SK-N-SH (cell line): ENCODE measurements at regions not wholly inside any gene's neighbourhood (a gene's known extent, or its start where the extent isn't known, plus 50 kb on each side); places are given as distances from the start of the nearest gene placed in this dataset.

Source experiments
- CTCF ChIA-PET: fragments of 300-600, 350-600 bp; formaldehyde crosslinking; extraction: SDS; loops from one replicate; lab custom pipeline; 2021; lab: Yijun Ruan, JAX
- POLR2A ChIA-PET: fragments of 350-600 bp; sonication (Branson Sonifier 250); formaldehyde crosslinking; extraction: SDS; loops from one replicate; lab custom pipeline; 2020; ENCODE audit warnings: antibody characterized with exemption, inconsistent platforms; lab: Yijun Ruan, JAX
- DNase-seq: peaks from one replicate; pipeline ENCODE4 v3.0.0; 2012
- H2AFZ ChIP-seq: fragments of 200-600 bp; sonication (generic); 2 replicates; pipeline ENCODE4 v1.8.1; 2016; ENCODE audit warnings: antibody characterized with exemption, mild to moderate bottlenecking, low read depth
- H3F3A ChIP-seq: fragments of 200-600 bp; sonication (generic); replicated peaks from 2 replicates; pipeline ENCODE3; 2016; ENCODE audit warnings: antibody characterized with exemption, mild to moderate bottlenecking; ENCODE audit not compliant: insufficient read depth
- H3K27ac ChIP-seq, 2 experiments: fragments of 200-500 bp in 1 of 2; fragments of 200-600 bp in 1 of 2; sonication (Bioruptor generic) in 1 of 2; sonication (generic), shearing (Covaris generic) in 1 of 2; 2 replicates each; pipeline versions ENCODE4 v1.5.1 to v1.6.1; 2014 to 2016; ENCODE audit warnings: low read depth in 2 of 2, inconsistent platforms in 1 of 2, low read length in 1 of 2, mild to moderate bottlenecking in 1 of 2, mixed read lengths in 1 of 2
- H3K27me3 ChIP-seq: fragments of 200-600 bp; sonication (generic), shearing (Covaris generic); 2 replicates; pipeline ENCODE4 v1.6.1; 2016; ENCODE audit warnings: mixed run types; ENCODE audit not compliant: insufficient read depth
- H3K36me3 ChIP-seq, 2 experiments: fragments of 200-500 bp in 1 of 2; fragments of 200-600 bp in 1 of 2; sonication (Bioruptor generic) in 1 of 2; sonication (generic) in 1 of 2; replicated peaks in 1 of 2; 2 replicates each; pipeline versions ENCODE3 to v1.5.1; 2014 to 2016; ENCODE audit warnings: low read length in 1 of 2, mild to moderate bottlenecking in 1 of 2; ENCODE audit not compliant: insufficient read depth in 2 of 2, control insufficient read depth in 1 of 2
- H3K4me1 ChIP-seq, 2 experiments: fragments of 200-500 bp in 1 of 2; fragments of 200-600 bp in 1 of 2; sonication (Bioruptor generic) in 1 of 2; sonication (generic), shearing (Covaris generic) in 1 of 2; 2 replicates each; pipeline versions ENCODE4 v1.5.1 to v1.6.1; 2014 to 2016; ENCODE audit warnings: low read depth in 1 of 2, low read length in 1 of 2, mixed run types in 1 of 2; ENCODE audit not compliant: insufficient read depth in 2 of 2, control insufficient read depth in 1 of 2
- H3K4me2 ChIP-seq: fragments of 200-600 bp; sonication (generic), shearing (Covaris generic); 2 replicates; pipeline ENCODE4 v1.6.1; 2017; ENCODE audit warnings: mixed run types
- H3K4me3 ChIP-seq, 2 experiments: fragments of 200-500 bp in 1 of 2; fragments of 200-600 bp in 1 of 2; sonication (Bioruptor generic) in 1 of 2; sonication (generic), shearing (Covaris generic) in 1 of 2; 2 replicates each; pipeline versions ENCODE4 v1.5.1 to v1.8.1; 2014 to 2016; ENCODE audit warnings: low read depth in 2 of 2, inconsistent platforms in 1 of 2, low read length in 1 of 2, mild to moderate bottlenecking in 1 of 2, mixed read lengths in 1 of 2, moderate library complexity in 1 of 2
- H3K79me2 ChIP-seq: fragments of 200-600 bp; sonication (generic); 2 replicates; pipeline ENCODE4 v1.8.1; 2017; ENCODE audit warnings: mild to moderate bottlenecking; ENCODE audit not compliant: insufficient read depth
- H3K9ac ChIP-seq: fragments of 200-600 bp; sonication (generic); 2 replicates; pipeline ENCODE4 v1.6.1; 2017; ENCODE audit warnings: mixed run types
- H3K9me2 ChIP-seq: fragments of 200-600 bp; sonication (generic); 2 replicates; pipeline ENCODE4 v1.6.1; 2017; ENCODE audit warnings: mixed run types
- H3K9me3 ChIP-seq: fragments of 200-600 bp; sonication (generic); 2 replicates; pipeline ENCODE4 v1.6.1; 2017; ENCODE audit warnings: mixed run types, mild to moderate bottlenecking, moderate library complexity
- H4K20me1 ChIP-seq: fragments of 200-600 bp; sonication (generic); 2 replicates; pipeline ENCODE4 v1.6.1; 2017; ENCODE audit warnings: mild to moderate bottlenecking, mixed run types; ENCODE audit not compliant: insufficient read depth
- CHD2 ChIP-seq: fragments of 150-350 bp; IDR thresholded peaks from 2 replicates; pipeline ENCODE4 v1.6.1; 2018; ENCODE audit warnings: low read length; ENCODE audit not compliant: partially characterized antibody
- CTCF ChIP-seq: fragments of 200-600 bp; sonication (generic); IDR thresholded peaks from 2 replicates; pipeline ENCODE4 v1.6.1; 2017; ENCODE audit warnings: antibody characterized with exemption, mild to moderate bottlenecking, moderate library complexity
- ELF1 ChIP-seq: IDR thresholded peaks from 2 replicates; pipeline ENCODE4 v1.4.0; 2012
- EZH2phosphoT487 ChIP-seq: fragments of 200-600 bp; sonication (generic); IDR thresholded peaks from 2 replicates; pipeline ENCODE4 v1.6.1; 2017; ENCODE audit warnings: low read depth, mixed run types, mild to moderate bottlenecking, antibody characterized with exemption, moderate library complexity, borderline replicate concordance
- FOXM1 ChIP-seq: IDR thresholded peaks from 2 replicates; pipeline ENCODE4 v1.4.0; 2012; ENCODE audit warnings: low read depth, mild to moderate bottlenecking
- GATA2 ChIP-seq: sonication (generic); formaldehyde crosslinking; IDR thresholded peaks from 2 replicates; pipeline ENCODE4 v1.5.0; 2020; ENCODE audit warnings: mild to moderate bottlenecking, missing genetic modification reagents
- MXI1 ChIP-seq: IDR thresholded peaks from 2 replicates; pipeline ENCODE4 v1.6.1; 2012; ENCODE audit warnings: mild to moderate bottlenecking, low read depth, low read length, improper control_type of control experiment
- RCOR1 ChIP-seq: fragments of 150-350 bp; IDR thresholded peaks from 2 replicates; pipeline ENCODE4 v1.6.1; 2017; ENCODE audit warnings: antibody characterized with exemption, low read length
- REST ChIP-seq: IDR thresholded peaks from 2 replicates; pipeline ENCODE4 v1.6.1; 2012; ENCODE audit warnings: mild to moderate bottlenecking, low read depth, low read length, moderate library complexity
- RFX5 ChIP-seq: IDR thresholded peaks from 2 replicates; pipeline ENCODE4 v1.6.1; 2012; ENCODE audit warnings: mild to moderate bottlenecking, improper control_type of control experiment, low read length
- RXRA ChIP-seq: IDR thresholded peaks from 2 replicates; pipeline ENCODE4 v1.4.0; 2012; ENCODE audit warnings: low read depth, mild to moderate bottlenecking, borderline replicate concordance
- SIN3A ChIP-seq: IDR thresholded peaks from 2 replicates; pipeline ENCODE4 v1.6.1; 2012; ENCODE audit warnings: low read depth, mild to moderate bottlenecking, low read length, moderate library complexity, borderline replicate concordance
- SMC3 ChIP-seq: IDR thresholded peaks from 2 replicates; pipeline ENCODE4 v1.6.1; 2012; ENCODE audit warnings: low read depth, low read length, improper control_type of control experiment
- TCF12 ChIP-seq: IDR thresholded peaks from 2 replicates; pipeline ENCODE4 v1.4.0; 2012
- TEAD4 ChIP-seq: IDR thresholded peaks from 2 replicates; pipeline ENCODE4 v1.4.0; 2012; ENCODE audit warnings: mild to moderate bottlenecking, borderline replicate concordance; ENCODE audit not compliant: insufficient read depth
- ZBTB33 ChIP-seq: IDR thresholded peaks from 2 replicates; pipeline ENCODE4 v1.4.0; 2012; ENCODE audit warnings: low read depth, borderline replicate concordance
- TF ChIP-seq, protein P1 (sequence below): fragments of 150-350 bp; IDR thresholded peaks from 2 replicates; pipeline ENCODE4 v1.6.1; 2017; ENCODE audit warnings: antibody characterized with exemption, low read length, low read depth, borderline replicate concordance
- TF ChIP-seq, protein P2 (sequence below): IDR thresholded peaks from 2 replicates; pipeline ENCODE4 v1.4.0; 2012; ENCODE audit warnings: low read depth, borderline replicate concordance

DNA sequence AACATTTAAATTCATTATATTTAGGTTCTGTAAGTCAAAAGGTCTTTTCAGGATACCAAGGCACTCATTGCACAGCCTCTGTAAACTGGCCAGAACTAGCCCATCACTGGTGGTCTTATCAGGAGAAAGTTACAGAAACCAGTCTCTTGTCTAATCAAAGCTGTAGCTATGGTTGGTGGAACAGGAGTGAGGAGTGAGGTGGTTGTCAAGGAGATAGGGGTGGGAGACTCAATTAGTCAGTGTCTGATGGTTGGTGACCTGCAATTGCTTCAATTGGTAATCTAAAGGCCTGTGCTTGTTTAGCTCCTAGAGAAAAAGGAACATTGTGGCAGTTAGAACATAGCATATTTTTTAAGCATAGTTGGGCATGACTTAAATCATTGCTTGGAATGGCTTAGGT, 458.6 kb upstream of the CDH2 start:
- Histone ChIP-seq H3K9me2 (0 out of 2 replicates have a peak, but pooled peaks cover 3% of the 10 kb centered on the region), H3K36me3 (no peaks in the 10 kb centered on the region), H3K27me3 (no peaks in the 10 kb centered on the region), H3K27ac (no peak overlapping the region), H3K9ac (no peak overlapping the region), H3K79me2 (no peaks in the 10 kb centered on the region), H3K4me3 (no peak overlapping the region), H2AFZ (no peak overlapping the region), H3F3A (no peaks in the 10 kb centered on the region), H3K4me2 (no peak overlapping the region), H3K4me1 (peaks cover 0 to 7% of the 10 kb centered on the region in 2 experiments; a peak in 1 of 4 replicates), H3K9me3 (no peaks in the 10 kb centered on the region), H4K20me1 (no peaks in the 10 kb centered on the region)
- CTCF ChIA-PET: no interaction called here
- TF ChIP-seq TCF12: no peak
- no peak for TF ChIP-seq GATA2 (CRISPR knock-in tag)
- POLR2A ChIA-PET: no interaction called here
- no peak for DNase-seq

DNA sequence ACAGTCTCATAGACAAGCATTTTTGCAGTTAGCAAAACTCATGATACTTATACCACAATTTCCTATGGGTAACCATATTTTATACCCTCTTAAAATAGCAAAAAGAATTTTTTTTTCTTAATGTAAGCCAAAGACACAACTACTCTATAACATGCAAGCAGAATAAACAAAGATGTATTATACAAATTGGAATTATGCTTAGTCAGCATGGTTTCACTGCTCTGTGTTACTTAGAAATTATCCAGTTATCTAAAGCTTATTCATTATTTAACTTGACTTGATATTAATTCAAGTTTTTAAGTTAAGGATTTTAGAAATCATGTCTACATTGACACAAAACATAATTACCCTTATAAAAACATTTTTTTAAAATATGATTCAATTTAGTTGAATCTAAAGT, 449.8 kb upstream of the CDH2 start:
- Histone ChIP-seq H3K9ac (no peak overlapping the region), H3K79me2 (no peaks in the 10 kb centered on the region), H3K36me3 (no peaks in the 10 kb centered on the region), H3K27ac (no peak overlapping the region), H4K20me1 (no peaks in the 10 kb centered on the region), H2AFZ (no peak overlapping the region), H3K27me3 (no peaks in the 10 kb centered on the region), H3K4me2 (no peak overlapping the region), H3K9me2 (no peaks in the 10 kb centered on the region), H3K9me3 (no peaks in the 10 kb centered on the region), H3K4me3 (no peak overlapping the region), H3K4me1 (no peaks in the 10 kb centered on the region; a peak in 2 of 4 replicates), H3F3A (no peaks in the 10 kb centered on the region)
- no peak for DNase-seq
- POLR2A ChIA-PET: no interaction called here
- CTCF ChIA-PET: no interaction called here
- TF ChIP-seq, protein P1, sequence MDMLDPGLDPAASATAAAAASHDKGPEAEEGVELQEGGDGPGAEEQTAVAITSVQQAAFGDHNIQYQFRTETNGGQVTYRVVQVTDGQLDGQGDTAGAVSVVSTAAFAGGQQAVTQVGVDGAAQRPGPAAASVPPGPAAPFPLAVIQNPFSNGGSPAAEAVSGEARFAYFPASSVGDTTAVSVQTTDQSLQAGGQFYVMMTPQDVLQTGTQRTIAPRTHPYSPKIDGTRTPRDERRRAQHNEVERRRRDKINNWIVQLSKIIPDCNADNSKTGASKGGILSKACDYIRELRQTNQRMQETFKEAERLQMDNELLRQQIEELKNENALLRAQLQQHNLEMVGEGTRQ: no peak
- TF ChIP-seq RCOR1: no peak
- TF ChIP-seq EZH2phosphoT487: no peak
- TF ChIP-seq ELF1: no peak
- TF ChIP-seq, protein P2, sequence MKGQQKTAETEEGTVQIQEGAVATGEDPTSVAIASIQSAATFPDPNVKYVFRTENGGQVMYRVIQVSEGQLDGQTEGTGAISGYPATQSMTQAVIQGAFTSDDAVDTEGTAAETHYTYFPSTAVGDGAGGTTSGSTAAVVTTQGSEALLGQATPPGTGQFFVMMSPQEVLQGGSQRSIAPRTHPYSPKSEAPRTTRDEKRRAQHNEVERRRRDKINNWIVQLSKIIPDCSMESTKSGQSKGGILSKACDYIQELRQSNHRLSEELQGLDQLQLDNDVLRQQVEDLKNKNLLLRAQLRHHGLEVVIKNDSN: no peak
- TF ChIP-seq GATA2 (CRISPR knock-in tag): no peak
- no peak for TF ChIP-seq FOXM1
- TF ChIP-seq SMC3: no peak
- TF ChIP-seq RFX5: no peak
- TF ChIP-seq CHD2: no peak
- no peak for TF ChIP-seq SIN3A
- TF ChIP-seq RXRA: no peak
- no peak for TF ChIP-seq REST
- no peak for TF ChIP-seq TEAD4
- no peak for TF ChIP-seq TCF12
- TF ChIP-seq CTCF: no peak
- TF ChIP-seq MXI1: no peak
- no peak for TF ChIP-seq ZBTB33
